SK-N-SH treated with all-trans-retinoic acid at 6 μM for 48 hours (cell line): ENCODE measurements at regions not wholly inside any gene's neighbourhood (a gene's known extent, or its start where the extent isn't known, plus 50 kb on each side); places are given as distances from the start of the nearest gene placed in this dataset.

ENCODE experiments used
- ATAC-seq: fragments of 200-7000 bp; cut with Tn5 transposase; 3 replicates; pipeline ENCODE4 v1.9.1; 2020; ENCODE audit warnings: mild to moderate bottlenecking, moderate library complexity
- ARNTL ChIP-seq: fragments of 450-650 bp; formaldehyde crosslinking; IDR thresholded peaks from 2 replicates; pipeline ENCODE4 v1.5.0; 2020; ENCODE audit warnings: low read depth, mild to moderate bottlenecking, moderate library complexity, borderline replicate concordance
- BACH2 ChIP-seq: fragments of 250-450 bp; sonication (Bioruptor Pico); IDR thresholded peaks from 2 replicates; pipeline ENCODE4 v1.9.0; 2021; ENCODE audit warnings: mild to moderate bottlenecking, borderline replicate concordance
- CREB5 ChIP-seq: fragments of 250-450 bp; sonication (Bioruptor Pico); IDR thresholded peaks from 2 replicates; pipeline ENCODE4 v1.5.1; 2020; ENCODE audit warnings: low read depth, mild to moderate bottlenecking, moderate library complexity
- CSDC2 ChIP-seq: fragments of 250-450 bp; sonication (Bioruptor Pico); IDR thresholded peaks from 2 replicates; pipeline ENCODE4 v1.5.0; 2020; ENCODE audit warnings: mild to moderate bottlenecking, moderate library complexity
- ESRRG ChIP-seq: fragments of 250-450 bp; sonication (Bioruptor Pico); IDR thresholded peaks from 2 replicates; pipeline ENCODE4 v1.6.1; 2021; ENCODE audit warnings: mild to moderate bottlenecking
- GLIS3 ChIP-seq: fragments of 250-450 bp; sonication (Bioruptor Pico); IDR thresholded peaks from 2 replicates; pipeline ENCODE4 v1.5.0; 2020; ENCODE audit warnings: mild to moderate bottlenecking, moderate library complexity
- ISL1 ChIP-seq: fragments of 250-450 bp; sonication (Bioruptor Pico); IDR thresholded peaks from 2 replicates; pipeline ENCODE4 v2.1.2; 2022; ENCODE audit warnings: mild to moderate bottlenecking, moderate library complexity
- OSR1 ChIP-seq: fragments of 250-450 bp; sonication (Bioruptor Pico); IDR thresholded peaks from 2 replicates; pipeline ENCODE4 v1.8.0; 2022; ENCODE audit warnings: moderate library complexity, mild to moderate bottlenecking, inconsistent platforms
- PATZ1 ChIP-seq: fragments of 250-450 bp; sonication (Bioruptor Pico); IDR thresholded peaks from 2 replicates; pipeline ENCODE4 v1.8.0; 2020; ENCODE audit warnings: mild to moderate bottlenecking, moderate library complexity, borderline replicate concordance
- PPARA ChIP-seq: fragments of 250-450 bp; sonication (Bioruptor Pico); IDR thresholded peaks from 2 replicates; pipeline ENCODE4 v1.5.0; 2020; ENCODE audit warnings: mild to moderate bottlenecking, borderline replicate concordance
- RARB ChIP-seq: fragments of 250-450 bp; sonication (Bioruptor Pico); IDR thresholded peaks from 2 replicates; pipeline ENCODE4 v1.8.0; 2021; ENCODE audit warnings: mild to moderate bottlenecking, moderate library complexity
- SNAI2 ChIP-seq: fragments of 250-450 bp; sonication (Bioruptor Pico); IDR thresholded peaks from 2 replicates; pipeline ENCODE4 v1.5.0; 2020; ENCODE audit warnings: mild to moderate bottlenecking, moderate library complexity
- TCF4 ChIP-seq: fragments of 250-450 bp; sonication (Bioruptor Pico); IDR thresholded peaks from 2 replicates; pipeline ENCODE4 v1.8.0; 2021; ENCODE audit warnings: mild to moderate bottlenecking, moderate library complexity, borderline replicate concordance
- TOX ChIP-seq: fragments of 250-450 bp; sonication (Bioruptor Pico); IDR thresholded peaks from 2 replicates; pipeline ENCODE4 v1.8.0; 2021; ENCODE audit warnings: mild to moderate bottlenecking, moderate library complexity, borderline replicate concordance
- ZC3H10 ChIP-seq: fragments of 250-450 bp; sonication (Bioruptor Pico); IDR thresholded peaks from 2 replicates; pipeline ENCODE4 v1.5.1; 2021; ENCODE audit warnings: mild to moderate bottlenecking, moderate library complexity
- ZFP3 ChIP-seq: fragments of 250-450 bp; sonication (Bioruptor Pico); IDR thresholded peaks from 2 replicates; pipeline ENCODE4 v1.5.0; 2020; ENCODE audit warnings: mild to moderate bottlenecking, moderate library complexity
- ZFP30 ChIP-seq: fragments of 450-650 bp; formaldehyde crosslinking; IDR thresholded peaks from 2 replicates; pipeline ENCODE4 v1.5.0; 2022; ENCODE audit warnings: mild to moderate bottlenecking, moderate library complexity
- ZNF8 ChIP-seq: fragments of 450-650 bp; formaldehyde crosslinking; IDR thresholded peaks from 2 replicates; pipeline ENCODE4 v1.5.0; 2020; ENCODE audit warnings: mild to moderate bottlenecking, moderate library complexity
- TF ChIP-seq, protein P1 (sequence below): fragments of 250-450 bp; sonication (Bioruptor Pico); IDR thresholded peaks from 2 replicates; pipeline ENCODE4 v1.8.0; 2021; ENCODE audit warnings: low read depth, mild to moderate bottlenecking, moderate library complexity, borderline replicate concordance
- TF ChIP-seq, protein P2 (sequence below): fragments of 250-450 bp; sonication (Bioruptor Pico); IDR thresholded peaks from 2 replicates; pipeline ENCODE4 v1.5.1; 2021; ENCODE audit warnings: mild to moderate bottlenecking, moderate library complexity

DNA sequence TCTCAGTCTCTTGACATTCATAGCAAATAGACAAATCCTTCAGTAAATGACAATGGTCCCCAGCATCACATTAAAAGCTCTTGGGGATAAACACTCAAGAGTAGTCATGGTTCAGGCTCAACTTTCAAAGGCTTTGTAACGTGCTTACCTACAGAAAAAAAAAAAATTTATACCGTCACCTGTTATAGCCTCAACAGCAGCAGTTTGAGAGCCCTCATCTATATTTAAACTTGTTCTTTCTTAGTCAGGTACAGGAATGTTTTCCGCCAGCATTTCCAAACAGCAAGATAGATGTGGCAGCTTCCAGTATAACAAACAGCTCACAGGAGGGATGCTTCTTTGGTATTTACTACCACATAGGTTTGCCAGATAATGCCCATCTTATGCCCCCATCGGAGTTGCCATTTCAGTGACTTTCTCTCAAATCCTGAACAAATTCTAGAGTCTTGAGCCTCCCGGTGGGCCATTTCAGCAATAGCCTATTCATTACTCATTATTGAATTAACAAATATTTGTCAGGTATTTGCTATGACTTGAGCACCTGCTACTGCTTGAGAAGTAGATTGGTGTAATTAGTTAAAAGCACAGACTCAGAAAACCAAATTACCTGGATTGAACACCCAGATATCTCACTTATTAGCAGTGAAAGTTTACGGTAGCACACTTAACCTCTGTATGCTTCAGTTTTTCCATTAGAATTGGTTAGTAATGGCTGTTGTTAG lies 470.0 kb downstream of the EBF1 start (continued):
- TF ChIP-seq PATZ1 (CRISPR knock-in tag) (no peak), ZNF8 (CRISPR knock-in tag) (no peak), ESRRG (CRISPR knock-in tag) (no peak), CREB5 (no peak)
- TF ChIP-seq, all 23 proteins: peak for 0

DNA sequence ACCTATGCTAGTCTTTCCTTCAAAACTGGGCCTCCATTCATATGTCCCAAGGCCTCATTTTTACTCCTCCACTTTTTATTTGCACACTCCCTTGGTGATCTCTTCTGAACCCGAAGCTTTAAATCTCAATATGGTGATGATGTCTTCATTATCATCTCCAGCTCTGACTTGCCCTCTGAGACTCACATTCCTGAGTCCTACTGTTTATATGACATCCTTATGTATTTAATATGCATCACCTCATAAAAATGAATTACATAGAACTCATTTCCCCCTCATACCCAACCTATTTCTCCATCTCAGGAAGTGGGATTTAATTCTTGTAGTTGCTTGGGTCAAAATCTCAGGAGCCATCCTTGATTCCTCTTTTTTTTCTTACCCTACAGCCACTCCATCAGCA lies 473.0 kb downstream of the EBF1 start:
- ATAC-seq, result no peak

GRCh38 chr5:158623971-158624370 lies 475.7 kb downstream of the EBF1 start:
- no peak for TF ChIP-seq PPARA
- ATAC-seq, result no peak

More for the DNA sequence above, 473.0 kb downstream of the EBF1 start:
- TF ChIP-seq ZFP3 (CRISPR knock-in tag) (no peak), BACH2 (no peak), OSR1 (CRISPR knock-in tag) (no peak), SNAI2 (CRISPR knock-in tag) (no peak), PPARA (no peak), RARB (CRISPR knock-in tag) (no peak), TCF4 (CRISPR knock-in tag) (no peak), TOX (CRISPR knock-in tag) (no peak), ZNF8 (CRISPR knock-in tag) (no peak), ISL1 (no peak), ZFP30 (no peak), ZC3H10 (CRISPR knock-in tag) (no peak), GLIS3 (no peak)
- TF ChIP-seq, protein P1, sequence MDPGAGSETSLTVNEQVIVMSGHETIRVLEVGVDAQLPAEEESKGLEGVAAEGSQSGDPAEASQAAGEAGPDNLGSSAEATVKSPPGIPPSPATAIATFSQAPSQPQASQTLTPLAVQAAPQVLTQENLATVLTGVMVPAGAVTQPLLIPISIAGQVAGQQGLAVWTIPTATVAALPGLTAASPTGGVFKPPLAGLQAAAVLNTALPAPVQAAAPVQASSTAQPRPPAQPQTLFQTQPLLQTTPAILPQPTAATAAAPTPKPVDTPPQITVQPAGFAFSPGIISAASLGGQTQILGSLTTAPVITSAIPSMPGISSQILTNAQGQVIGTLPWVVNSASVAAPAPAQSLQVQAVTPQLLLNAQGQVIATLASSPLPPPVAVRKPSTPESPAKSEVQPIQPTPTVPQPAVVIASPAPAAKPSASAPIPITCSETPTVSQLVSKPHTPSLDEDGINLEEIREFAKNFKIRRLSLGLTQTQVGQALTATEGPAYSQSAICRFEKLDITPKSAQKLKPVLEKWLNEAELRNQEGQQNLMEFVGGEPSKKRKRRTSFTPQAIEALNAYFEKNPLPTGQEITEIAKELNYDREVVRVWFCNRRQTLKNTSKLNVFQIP (CRISPR knock-in tag), result no peak
- TF ChIP-seq, protein P2, sequence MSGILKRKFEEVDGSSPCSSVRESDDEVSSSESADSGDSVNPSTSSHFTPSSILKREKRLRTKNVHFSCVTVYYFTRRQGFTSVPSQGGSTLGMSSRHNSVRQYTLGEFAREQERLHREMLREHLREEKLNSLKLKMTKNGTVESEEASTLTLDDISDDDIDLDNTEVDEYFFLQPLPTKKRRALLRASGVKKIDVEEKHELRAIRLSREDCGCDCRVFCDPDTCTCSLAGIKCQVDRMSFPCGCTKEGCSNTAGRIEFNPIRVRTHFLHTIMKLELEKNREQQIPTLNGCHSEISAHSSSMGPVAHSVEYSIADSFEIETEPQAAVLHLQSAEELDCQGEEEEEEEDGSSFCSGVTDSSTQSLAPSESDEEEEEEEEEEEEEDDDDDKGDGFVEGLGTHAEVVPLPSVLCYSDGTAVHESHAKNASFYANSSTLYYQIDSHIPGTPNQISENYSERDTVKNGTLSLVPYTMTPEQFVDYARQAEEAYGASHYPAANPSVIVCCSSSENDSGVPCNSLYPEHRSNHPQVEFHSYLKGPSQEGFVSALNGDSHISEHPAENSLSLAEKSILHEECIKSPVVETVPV (CRISPR knock-in tag), result no peak
- TF ChIP-seq, all 23 proteins: peak for 0

- TF ChIP-seq CSDC2 (CRISPR knock-in tag), result no peak
- TF ChIP-seq, protein P2 (CRISPR knock-in tag), result no peak
- no peak for TF ChIP-seq RARB (CRISPR knock-in tag)
- TF ChIP-seq ARNTL (CRISPR knock-in tag), result no peak
- no peak for TF ChIP-seq PATZ1 (CRISPR knock-in tag)
- TF ChIP-seq OSR1 (CRISPR knock-in tag), result no peak
- no peak for TF ChIP-seq ISL1
- TF ChIP-seq SNAI2 (CRISPR knock-in tag), result no peak
- TF ChIP-seq, protein P1 (CRISPR knock-in tag), result no peak
- ATAC-seq, result no peak
Observed at GRCh38 chr5:158621391-158621790, 478.3 kb downstream of the EBF1 start.
